IMR-90 (cell line): ENCODE measurements at regions not wholly inside any gene's neighbourhood (a gene's known extent, or its start where the extent isn't known, plus 50 kb on each side); places are given as distances from the start of the nearest gene placed in this dataset.

Experiments used
- ATAC-seq: fragments of 200-7000 bp; cut with Tn5 transposase; 2 replicates; pipeline ENCODE4 v1.9.1; 2020; ENCODE audit warnings: low read depth, mild to moderate bottlenecking, moderate library complexity
- BruUV-seq: library from RNA; stranded (reverse); fragments of 400-500 nt; replicated peaks from 2 replicates; lab custom pipeline; 2021; lab: Mats Ljungman, UMichigan
- CTCF ChIA-PET: fragments of 300-600 bp; formaldehyde crosslinking; extraction: SDS; loops from one replicate; lab custom pipeline; 2021; ENCODE audit warnings: antibody characterized with exemption; lab: Yijun Ruan, JAX
- POLR2A ChIA-PET: fragments of 300-600 bp; sonication (Branson Sonifier 250); formaldehyde crosslinking; loops from one replicate; lab custom pipeline; 2022; ENCODE audit warnings: antibody characterized with exemption; ENCODE audit not compliant: unreplicated experiment; lab: Charles Lee
- DNase-seq: peaks from one replicate; pipeline ENCODE4 v3.0.0; 2013
- H2AFZ ChIP-seq: replicated peaks from 2 replicates; pipeline ENCODE3; 2013; ENCODE audit warnings: low read length, mild to moderate bottlenecking; ENCODE audit not compliant: poor library complexity
- H2AK5ac ChIP-seq: 2 replicates; pipeline ENCODE4 v1.6.1; 2013; ENCODE audit warnings: low read depth, low read length, inconsistent platforms
- H2AK9ac ChIP-seq: replicated peaks from 2 replicates; pipeline ENCODE3; 2013; ENCODE audit warnings: mild to moderate bottlenecking, low read depth, low read length, moderate library complexity; ENCODE audit not compliant: poor library complexity
- H2BK120ac ChIP-seq: 2 replicates; pipeline ENCODE4 v1.6.1; 2013; ENCODE audit warnings: low read depth, low read length, inconsistent platforms
- H2BK15ac ChIP-seq: 3 replicates; pipeline ENCODE4 v1.6.1; 2013; ENCODE audit warnings: low read depth, low read length, inconsistent platforms
- H2BK20ac ChIP-seq: 2 replicates; pipeline ENCODE4 v1.6.1; 2013; ENCODE audit warnings: low read depth, mild to moderate bottlenecking, inconsistent platforms, low read length, moderate library complexity
- H2BK5ac ChIP-seq: 2 replicates; pipeline ENCODE4 v1.6.1; 2013; ENCODE audit warnings: mild to moderate bottlenecking, low read depth, low read length, inconsistent platforms; ENCODE audit not compliant: poor library complexity, severe bottlenecking
- H3K14ac ChIP-seq: replicated peaks from 2 replicates; pipeline ENCODE4 v1.6.1; 2013; ENCODE audit warnings: low read depth, low read length, inconsistent platforms
- H3K18ac ChIP-seq: 2 replicates; pipeline ENCODE4 v1.6.1; 2013; ENCODE audit warnings: low read depth, low read length, control low read depth
- H3K23ac ChIP-seq: 2 replicates; pipeline ENCODE4 v1.6.1; 2013; ENCODE audit warnings: low read depth, low read length, inconsistent platforms
- H3K27ac ChIP-seq: 2 replicates; pipeline ENCODE4 v1.5.1; 2013; ENCODE audit warnings: mild to moderate bottlenecking, control low read depth, low read length; ENCODE audit not compliant: insufficient read depth
- H3K27me3 ChIP-seq: 2 replicates; pipeline ENCODE4 v1.6.1; 2013; ENCODE audit warnings: low read length; ENCODE audit not compliant: control insufficient read depth, insufficient read depth
- H3K36me3 ChIP-seq: 2 replicates; pipeline ENCODE4 v1.6.1; 2013; ENCODE audit warnings: low read length, mixed read lengths; ENCODE audit not compliant: control insufficient read depth, insufficient read depth
- H3K4ac ChIP-seq: 2 replicates; pipeline ENCODE4 v1.6.1; 2013; ENCODE audit warnings: low read depth, low read length, inconsistent platforms
- H3K4me1 ChIP-seq: 2 replicates; pipeline ENCODE4 v1.6.1; 2013; ENCODE audit warnings: low read length, mixed read lengths; ENCODE audit not compliant: control insufficient read depth, insufficient read depth
- H3K4me2 ChIP-seq: 2 replicates; pipeline ENCODE4 v1.6.1; 2013; ENCODE audit warnings: low read depth, mild to moderate bottlenecking, control low read depth, low read length, moderate library complexity
- H3K4me3 ChIP-seq: 2 replicates; pipeline ENCODE4 v1.5.1; 2013; ENCODE audit warnings: low read depth, mild to moderate bottlenecking, control low read depth, low read length, moderate library complexity; ENCODE audit not compliant: insufficient read depth
- H3K56ac ChIP-seq: 2 replicates; pipeline ENCODE4 v1.6.1; 2013; ENCODE audit warnings: low read length, inconsistent platforms; ENCODE audit not compliant: insufficient read depth; ENCODE audit errors: extremely low read depth
- H3K79me1 ChIP-seq, 2 experiments: 2 replicates each; pipeline ENCODE4 v1.6.1; 2013; ENCODE audit warnings: low read length in 2 of 2, inconsistent platforms in 1 of 2, low read depth in 1 of 2
- H3K9ac ChIP-seq: 2 replicates; pipeline ENCODE4 v1.6.1; 2013; ENCODE audit warnings: low read depth, low read length, control low read depth
- H3K9me1 ChIP-seq: 2 replicates; pipeline ENCODE4 v1.6.1; 2013; ENCODE audit warnings: low read length, inconsistent platforms; ENCODE audit not compliant: insufficient read depth
- H3K9me3 ChIP-seq: 2 replicates; pipeline ENCODE4 v1.6.1; 2013; ENCODE audit warnings: low read length; ENCODE audit not compliant: control insufficient read depth, insufficient read depth
- H4K20me1 ChIP-seq: 2 replicates; pipeline ENCODE4 v1.6.1; 2013; ENCODE audit warnings: low read length, inconsistent platforms; ENCODE audit not compliant: insufficient read depth
- H4K5ac ChIP-seq: 2 replicates; pipeline ENCODE4 v1.6.1; 2013; ENCODE audit warnings: mild to moderate bottlenecking, low read depth, low read length, control low read depth
- H4K8ac ChIP-seq, 2 experiments: 2 replicates each; pipeline ENCODE4 v1.6.1; 2013; ENCODE audit warnings: low read depth in 2 of 2, low read length in 2 of 2, control low read depth in 1 of 2, inconsistent platforms in 1 of 2
- H4K91ac ChIP-seq: 2 replicates; pipeline ENCODE4 v1.6.1; 2013; ENCODE audit warnings: low read depth, low read length, inconsistent platforms; ENCODE audit not compliant: insufficient read depth
- CHD1 ChIP-seq: IDR thresholded peaks from 2 replicates; pipeline ENCODE4 v1.6.1; 2012; ENCODE audit warnings: low read depth, low read length, improper control_type of control experiment
- MXI1 ChIP-seq: IDR thresholded peaks from 2 replicates; pipeline ENCODE4 v1.6.1; 2012; ENCODE audit warnings: low read depth, mild to moderate bottlenecking, low read length, moderate library complexity, borderline replicate concordance
- NFE2L2 ChIP-seq: fragments of 150-350 bp; IDR thresholded peaks from 2 replicates; pipeline ENCODE4 v1.6.1; 2016; ENCODE audit warnings: low read depth, mild to moderate bottlenecking, low read length
- RCOR1 ChIP-seq: IDR thresholded peaks from 2 replicates; pipeline ENCODE4 v1.6.1; 2012; ENCODE audit warnings: mild to moderate bottlenecking, low read length, improper control_type of control experiment; ENCODE audit not compliant: insufficient replicate concordance
- SMC3 ChIP-seq: fragments of 150-350 bp; IDR thresholded peaks from 2 replicates; pipeline ENCODE4 v1.6.1; 2016; ENCODE audit warnings: low read depth, mild to moderate bottlenecking, antibody characterized with exemption, low read length, moderate library complexity
- USF2 ChIP-seq: fragments of 150-350 bp; IDR thresholded peaks from 2 replicates; pipeline ENCODE4 v1.6.1; 2017; ENCODE audit warnings: mild to moderate bottlenecking, antibody characterized with exemption, low read length, low read depth
- WGBS, 2 experiments: methylation state at CpG; one replicate each; pipeline versions ENCODE4 v1.1.5 to v1.1.7; 2013; ENCODE audit warnings: missing lambda C conversion rate in 2 of 2; ENCODE audit not compliant: insufficient read length in 1 of 2; ENCODE audit errors: extremely low coverage in 2 of 2; 5-methylcytosine and 5-hydroxymethylcytosine counted together
- dilution Hi-C: fragments of 300-500 bp; cut with HindIII; formaldehyde crosslinking; loops from one replicate; pipeline ENCODE4 v1.14.3; 2018; ENCODE audit warnings: low sequenced_read_pairs; ENCODE audit not compliant: unreplicated experiment
- in situ Hi-C: fragments of 300-500 bp; cut with MboI; formaldehyde crosslinking; loops from 3 replicates; pipeline ENCODE4 v1.14.3; 2019; ENCODE audit warnings: low sequenced_read_pairs, inconsistent platforms, mixed read lengths
- intact Hi-C: fragments of 100-400 bp; cut with micrococcal nuclease; formaldehyde crosslinking; loops from 2 replicates; pipeline ENCODE4 v1.10.0; 2022

GRCh38 chr4:32219306-32220075 lies 1499.3 kb downstream of the PCDH7 start:
- Histone ChIP-seq H3K79me1 (no peaks in the 10 kb centered on the region), H3K9ac (no peak overlapping the region), H3K36me3 (no peaks in the 10 kb centered on the region), H3K18ac (no peak overlapping the region), H4K91ac (no peak overlapping the region), H3K27ac (no peak overlapping the region), H2AK5ac (no peak overlapping the region), H2AK9ac (no peak overlapping the region), H2BK15ac (no peak overlapping the region), H3K23ac (no peak overlapping the region), H3K4me2 (no peak overlapping the region), H3K14ac (no peak overlapping the region), H3K27me3 (no peaks in the 10 kb centered on the region), H3K4me1 (no peaks in the 10 kb centered on the region), H3K9me3 (peaks cover 8% of the 10 kb centered on the region; the same call in 1 of the 2 replicates), H3K9me1 (no peaks in the 10 kb centered on the region), H2AFZ (no peak overlapping the region), H2BK120ac (no peak overlapping the region), H4K8ac (no peak overlapping the region), H4K20me1 (no peaks in the 10 kb centered on the region), H4K5ac (no peak overlapping the region), H2BK5ac (no peak overlapping the region), H3K56ac (no peak overlapping the region), H2BK20ac (no peak overlapping the region), H3K4ac (no peak overlapping the region), H3K4me3 (no peak overlapping the region)
- intact Hi-C loops, result no loop called here
- ChIA-PET CTCF (interaction anchor here (0.9 kb wide), 1 partner anchor 15 kb away, joined by 3 read pairs; no protein-coding TSS in a partner anchor), POLR2A (no interaction called here)
- ATAC-seq (peak; percentile 46), DNase-seq (peak; percentile 15)
- WGBS, 2 experiments, result no CpG with 5 or more reads among the region's 3 CpGs
- TF ChIP-seq CHD1, result no peak
- no peak for TF ChIP-seq USF2
- TF ChIP-seq MXI1, result no peak
- TF ChIP-seq RCOR1, result no peak
- TF ChIP-seq SMC3, result no peak
- TF ChIP-seq NFE2L2, result no peak
- in situ Hi-C loops, result no loop called here
- dilution Hi-C loops, result no loop called here
- BruUV-seq, result no TSS peak
